GM12872 (cell line): ENCODE measurements at regions not wholly inside any gene's neighbourhood (a gene's known extent, or its start where the extent isn't known, plus 50 kb on each side); places are given as distances from the start of the nearest gene placed in this dataset.

Source experiments
- TF ChIP-seq, protein P1 (sequence below): IDR thresholded peaks from 3 replicates; pipeline ENCODE4 v1.5.1; 2011; ENCODE audit warnings: low read depth, mild to moderate bottlenecking, low read length, moderate library complexity; ENCODE audit not compliant: insufficient read depth

DNA sequence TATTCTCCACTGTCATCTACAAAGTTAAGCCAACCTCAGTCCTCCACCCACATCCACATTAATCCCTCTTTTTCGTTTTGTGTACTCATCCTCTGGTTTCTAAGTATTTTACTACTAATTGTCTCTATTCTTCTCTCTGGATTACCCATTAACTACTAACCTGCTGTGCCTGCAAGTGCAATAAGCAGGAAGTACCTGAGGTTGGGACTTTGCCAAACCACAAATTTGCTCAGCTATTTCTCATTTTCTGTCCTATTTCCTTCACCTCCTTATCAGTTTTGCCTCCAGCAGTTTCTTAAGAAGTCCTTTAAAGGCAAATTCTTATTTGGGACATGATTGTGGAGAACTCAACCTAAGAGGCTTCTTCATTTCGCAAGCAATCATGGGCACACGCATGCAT lies 1708.9 kb downstream of the SLITRK5 start:
- TF ChIP-seq, protein P1, sequence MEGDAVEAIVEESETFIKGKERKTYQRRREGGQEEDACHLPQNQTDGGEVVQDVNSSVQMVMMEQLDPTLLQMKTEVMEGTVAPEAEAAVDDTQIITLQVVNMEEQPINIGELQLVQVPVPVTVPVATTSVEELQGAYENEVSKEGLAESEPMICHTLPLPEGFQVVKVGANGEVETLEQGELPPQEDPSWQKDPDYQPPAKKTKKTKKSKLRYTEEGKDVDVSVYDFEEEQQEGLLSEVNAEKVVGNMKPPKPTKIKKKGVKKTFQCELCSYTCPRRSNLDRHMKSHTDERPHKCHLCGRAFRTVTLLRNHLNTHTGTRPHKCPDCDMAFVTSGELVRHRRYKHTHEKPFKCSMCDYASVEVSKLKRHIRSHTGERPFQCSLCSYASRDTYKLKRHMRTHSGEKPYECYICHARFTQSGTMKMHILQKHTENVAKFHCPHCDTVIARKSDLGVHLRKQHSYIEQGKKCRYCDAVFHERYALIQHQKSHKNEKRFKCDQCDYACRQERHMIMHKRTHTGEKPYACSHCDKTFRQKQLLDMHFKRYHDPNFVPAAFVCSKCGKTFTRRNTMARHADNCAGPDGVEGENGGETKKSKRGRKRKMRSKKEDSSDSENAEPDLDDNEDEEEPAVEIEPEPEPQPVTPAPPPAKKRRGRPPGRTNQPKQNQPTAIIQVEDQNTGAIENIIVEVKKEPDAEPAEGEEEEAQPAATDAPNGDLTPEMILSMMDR = no peak

DNA sequence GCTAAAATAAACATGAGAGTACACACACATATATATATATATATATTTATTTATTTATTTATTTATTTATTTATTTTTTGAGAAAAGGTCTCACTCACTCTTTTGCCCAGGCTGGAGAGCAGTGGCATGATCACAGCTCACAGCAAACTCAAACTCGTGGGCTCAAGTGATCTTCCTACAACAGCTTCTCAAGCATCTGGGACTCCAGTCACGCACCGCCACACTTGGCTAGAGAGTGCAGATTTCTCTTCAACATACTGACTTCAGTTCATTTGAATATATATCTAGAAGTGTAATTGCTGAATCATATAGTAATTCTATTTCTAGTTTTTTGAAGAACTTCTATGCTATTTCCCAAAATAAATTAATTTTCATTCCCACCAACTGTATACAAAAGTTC lies 1711.8 kb downstream of the SLITRK5 start:
- TF ChIP-seq, protein P1 = no peak

DNA sequence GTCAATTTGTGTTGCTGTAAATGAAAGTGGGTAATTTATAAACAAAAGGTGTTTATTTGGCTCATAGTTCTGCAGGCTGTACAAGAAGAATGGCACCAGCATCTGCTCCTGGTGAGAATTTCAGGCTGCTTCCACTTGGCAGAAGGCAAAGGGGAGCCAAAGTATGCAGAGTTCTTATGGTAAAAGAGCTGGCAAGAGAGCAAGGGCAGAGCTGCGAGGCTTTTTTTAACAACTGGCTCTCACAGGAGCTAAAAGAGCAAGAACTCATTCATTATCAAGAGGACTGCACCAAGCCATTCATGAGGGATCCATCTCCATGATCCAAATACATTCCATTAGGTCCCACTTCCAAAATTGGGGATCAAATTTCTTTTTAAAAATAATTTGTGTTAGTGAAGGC lies 1712.7 kb downstream of the SLITRK5 start:
- TF ChIP-seq, protein P1 = no peak

DNA sequence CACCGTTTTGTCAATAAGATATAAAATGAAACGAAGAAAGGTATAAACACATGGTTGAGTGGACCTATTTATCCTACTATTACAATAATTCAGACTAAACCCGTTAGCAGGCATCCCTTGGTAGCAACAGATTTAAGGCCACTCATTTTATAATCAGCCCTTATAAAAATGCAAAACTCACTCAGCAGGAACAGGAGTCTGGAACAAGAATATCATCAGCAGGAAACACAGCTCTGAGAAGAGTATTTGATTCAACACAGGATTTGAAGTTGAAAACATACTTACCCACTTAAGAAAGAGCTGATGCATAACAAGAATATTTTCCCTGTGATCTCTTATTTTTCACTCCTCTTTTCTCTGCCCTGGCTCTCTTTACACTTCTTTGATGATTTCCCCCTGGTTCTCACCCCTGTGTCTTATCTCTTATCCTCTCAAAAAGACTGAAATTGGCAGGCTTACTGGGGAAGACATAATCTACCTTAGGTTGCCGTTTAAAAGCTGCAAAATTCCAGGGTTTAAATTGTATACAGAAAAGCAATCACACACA lies 1722.7 kb downstream of the SLITRK5 start:
- TF ChIP-seq, protein P1 = no peak

DNA sequence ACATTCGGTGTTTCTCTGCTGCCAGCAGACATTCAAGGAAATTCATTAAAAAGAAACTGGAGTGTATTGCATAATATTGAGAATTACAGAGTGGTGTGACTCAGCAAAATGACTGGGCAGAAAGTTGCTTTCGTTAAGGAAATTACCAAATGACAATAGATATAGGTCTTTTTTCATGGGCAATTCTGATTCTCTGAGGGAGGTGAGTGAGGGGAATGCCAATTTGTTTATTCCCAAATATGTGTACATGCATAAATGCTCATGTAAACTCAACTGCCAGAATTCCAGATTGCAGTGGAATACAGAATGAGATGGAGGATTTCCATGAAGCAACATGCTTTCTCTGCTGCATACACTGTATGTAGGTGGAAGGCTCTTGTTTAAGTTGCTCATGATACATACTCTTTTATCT lies 1730.1 kb downstream of the SLITRK5 start:
- TF ChIP-seq, protein P1 = no peak

DNA sequence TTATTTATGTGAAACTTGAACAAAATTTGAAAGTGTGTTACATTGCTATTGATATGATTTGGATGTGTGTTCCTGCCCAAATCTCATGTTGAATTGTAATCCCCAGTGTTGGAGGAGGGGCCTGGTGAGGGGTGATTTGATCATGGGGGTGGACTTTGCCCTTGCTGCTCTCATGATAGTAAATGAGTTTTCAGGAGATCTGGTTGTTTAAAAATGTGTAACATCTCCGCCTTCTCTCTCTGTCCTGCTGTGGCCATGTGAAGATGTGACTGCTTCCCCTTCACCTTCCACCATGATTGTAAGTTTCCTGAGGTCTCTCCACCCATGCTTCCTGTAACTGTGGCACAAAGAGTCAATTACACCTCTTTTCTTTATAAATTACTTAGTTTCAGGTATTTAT lies 1731.0 kb downstream of the SLITRK5 start:
- TF ChIP-seq, protein P1 = no peak

DNA sequence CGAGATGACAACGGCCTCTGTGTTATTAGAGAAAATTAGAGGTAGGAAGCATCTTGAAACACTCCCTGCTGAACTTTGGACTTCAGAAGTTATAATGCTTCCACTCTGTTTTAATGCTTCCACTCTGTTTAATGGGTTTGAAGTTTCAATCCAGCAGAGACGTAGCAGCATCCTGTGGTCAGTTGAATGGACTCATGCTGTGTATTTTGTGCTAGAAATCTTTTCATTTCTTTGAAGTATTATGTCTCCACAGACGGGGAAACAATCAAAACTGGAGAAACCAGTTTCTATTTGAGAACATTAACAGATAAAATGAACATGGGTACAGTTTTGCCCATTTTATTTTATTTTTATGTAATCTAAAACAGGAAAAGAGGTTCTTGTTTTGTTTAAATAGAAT lies 1736.2 kb downstream of the SLITRK5 start:
- TF ChIP-seq, protein P1 = no peak

DNA sequence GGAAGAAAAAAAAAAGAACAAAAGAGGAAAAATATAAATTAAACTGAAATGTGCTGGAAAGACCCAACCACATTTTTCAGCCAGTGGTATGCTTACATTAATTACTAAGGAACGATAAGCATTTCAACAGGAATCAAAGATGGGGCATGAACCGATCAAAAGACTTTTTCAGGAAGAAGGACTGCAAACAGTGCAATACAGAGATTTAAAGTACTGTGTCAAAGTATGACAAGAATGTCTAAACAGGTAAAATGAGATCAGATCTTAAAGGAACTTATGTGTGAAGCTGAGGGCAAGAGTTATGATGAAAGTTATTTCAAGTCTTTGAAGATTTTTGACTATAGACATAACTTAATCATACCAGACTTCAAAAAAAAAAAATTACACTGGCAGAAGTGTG lies 1761.8 kb downstream of the SLITRK5 start:
- TF ChIP-seq, protein P1 = no peak
